ENCODE measurements at regions not wholly inside any gene's neighbourhood (a gene's known extent, or its start where the extent isn't known, plus 50 kb on each side); places are given as distances from the start of the nearest gene placed in this dataset.

DNA sequence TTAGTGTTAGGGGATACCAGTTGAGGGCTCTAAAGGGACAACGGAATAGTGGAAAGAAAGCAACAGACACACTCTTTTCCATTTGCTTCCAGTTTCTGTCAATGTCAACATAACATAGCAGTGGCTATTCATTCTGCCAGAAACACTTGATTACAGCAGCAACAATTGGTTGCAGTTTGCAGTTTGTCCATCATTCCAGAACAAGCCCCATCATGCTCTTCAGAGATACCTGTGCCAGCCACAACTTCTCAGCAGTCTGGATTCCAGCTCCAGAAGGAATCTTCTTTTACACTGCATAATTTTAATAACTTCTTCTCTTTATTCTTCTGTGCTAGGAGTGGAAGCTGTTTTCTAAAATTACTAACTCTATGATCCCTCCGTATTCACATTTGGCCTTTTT, 1521.4 kb downstream of the PLA2G4A start:
- Histone ChIP-seq H3K79me2 (ENCODE audit: low read depth) (no peaks in the 10 kb centered on the region), H3K4me1 (replicated peaks; ENCODE audit: insufficient read depth) (no peaks in the 10 kb centered on the region), H3K9me2 (ENCODE audit: insufficient read depth) (no peaks in the 10 kb centered on the region), H3K27me3 (ENCODE audit: insufficient read depth, low read depth) (no peaks in the 10 kb centered on the region), H3F3A (ENCODE audit: insufficient read depth, low read depth) (no peaks in the 10 kb centered on the region), H3K4me2 (no peak overlapping the region), H3K9me3 (ENCODE audit: insufficient read depth, low read depth) (no peaks in the 10 kb centered on the region), H3K4me3 (no peak overlapping the region), H3K36me3 (ENCODE audit: low read depth) (no peaks in the 10 kb centered on the region), H3K27ac (no peak overlapping the region), H2AFZ (no peak overlapping the region), H4K20me1 (ENCODE audit: insufficient read depth) (no peaks in the 10 kb centered on the region)
- CTCF ChIA-PET = no interaction called here
- BruUV-seq (replicated peaks) = no TSS peak
- POLR2A ChIA-PET (ENCODE audit: unreplicated experiment) = no interaction called here
- intact Hi-C loops (cut with micrococcal nuclease; ENCODE audit: unreplicated experiment) = no loop called here
- TF ChIP-seq, protein P1, sequence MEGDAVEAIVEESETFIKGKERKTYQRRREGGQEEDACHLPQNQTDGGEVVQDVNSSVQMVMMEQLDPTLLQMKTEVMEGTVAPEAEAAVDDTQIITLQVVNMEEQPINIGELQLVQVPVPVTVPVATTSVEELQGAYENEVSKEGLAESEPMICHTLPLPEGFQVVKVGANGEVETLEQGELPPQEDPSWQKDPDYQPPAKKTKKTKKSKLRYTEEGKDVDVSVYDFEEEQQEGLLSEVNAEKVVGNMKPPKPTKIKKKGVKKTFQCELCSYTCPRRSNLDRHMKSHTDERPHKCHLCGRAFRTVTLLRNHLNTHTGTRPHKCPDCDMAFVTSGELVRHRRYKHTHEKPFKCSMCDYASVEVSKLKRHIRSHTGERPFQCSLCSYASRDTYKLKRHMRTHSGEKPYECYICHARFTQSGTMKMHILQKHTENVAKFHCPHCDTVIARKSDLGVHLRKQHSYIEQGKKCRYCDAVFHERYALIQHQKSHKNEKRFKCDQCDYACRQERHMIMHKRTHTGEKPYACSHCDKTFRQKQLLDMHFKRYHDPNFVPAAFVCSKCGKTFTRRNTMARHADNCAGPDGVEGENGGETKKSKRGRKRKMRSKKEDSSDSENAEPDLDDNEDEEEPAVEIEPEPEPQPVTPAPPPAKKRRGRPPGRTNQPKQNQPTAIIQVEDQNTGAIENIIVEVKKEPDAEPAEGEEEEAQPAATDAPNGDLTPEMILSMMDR (conservative IDR thresholded peaks at IDR 0.05) = no peak
- no peak for TF ChIP-seq EZH2 (IDR thresholded peaks at IDR 0.05; ENCODE audit: low read depth)
- no peak for DNase-seq

DNA sequence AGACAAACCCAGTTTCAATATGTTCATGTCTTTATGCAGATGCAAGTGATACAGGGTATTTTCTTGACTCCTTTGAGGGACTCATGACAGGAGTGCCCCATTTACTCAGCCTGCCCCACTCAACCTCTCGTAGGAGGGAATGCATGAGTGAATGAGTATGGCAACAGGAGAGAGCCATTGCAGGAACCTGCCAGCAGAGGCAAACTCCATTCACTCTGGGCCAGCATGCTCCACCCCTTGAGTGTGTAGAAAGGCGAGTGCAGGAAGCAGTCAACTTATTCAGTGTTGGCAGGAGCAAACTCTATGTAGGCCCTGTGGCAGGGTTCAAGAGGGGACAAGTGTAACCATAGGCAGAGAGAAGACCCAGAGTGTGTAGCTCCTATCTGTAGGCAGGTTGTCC, 1526.3 kb downstream of the PLA2G4A start:
- CTCF ChIA-PET = no interaction called here
- Histone ChIP-seq H3K4me2 (no peak overlapping the region), H2AFZ (no peak overlapping the region), H3K36me3 (ENCODE audit: low read depth) (no peaks in the 10 kb centered on the region), H3K4me3 (no peak overlapping the region), H3K79me2 (ENCODE audit: low read depth) (no peaks in the 10 kb centered on the region), H3K27ac (no peak overlapping the region), H3F3A (ENCODE audit: insufficient read depth, low read depth) (no peaks in the 10 kb centered on the region), H3K27me3 (ENCODE audit: insufficient read depth, low read depth) (no peaks in the 10 kb centered on the region), H4K20me1 (ENCODE audit: insufficient read depth) (no peaks in the 10 kb centered on the region), H3K9me3 (ENCODE audit: insufficient read depth, low read depth) (no peaks in the 10 kb centered on the region), H3K9me2 (ENCODE audit: insufficient read depth) (no peaks in the 10 kb centered on the region), H3K4me1 (replicated peaks; ENCODE audit: insufficient read depth) (no peaks in the 10 kb centered on the region)
- no TSS peak for BruUV-seq (replicated peaks)
- DNase-seq = no peak
- intact Hi-C loops (cut with micrococcal nuclease; ENCODE audit: unreplicated experiment) = no loop called here
- POLR2A ChIA-PET (ENCODE audit: unreplicated experiment) = no interaction called here
- TF ChIP-seq, protein P1 (conservative IDR thresholded peaks at IDR 0.05) = no peak
- no peak for TF ChIP-seq EZH2 (IDR thresholded peaks at IDR 0.05; ENCODE audit: low read depth)

DNA sequence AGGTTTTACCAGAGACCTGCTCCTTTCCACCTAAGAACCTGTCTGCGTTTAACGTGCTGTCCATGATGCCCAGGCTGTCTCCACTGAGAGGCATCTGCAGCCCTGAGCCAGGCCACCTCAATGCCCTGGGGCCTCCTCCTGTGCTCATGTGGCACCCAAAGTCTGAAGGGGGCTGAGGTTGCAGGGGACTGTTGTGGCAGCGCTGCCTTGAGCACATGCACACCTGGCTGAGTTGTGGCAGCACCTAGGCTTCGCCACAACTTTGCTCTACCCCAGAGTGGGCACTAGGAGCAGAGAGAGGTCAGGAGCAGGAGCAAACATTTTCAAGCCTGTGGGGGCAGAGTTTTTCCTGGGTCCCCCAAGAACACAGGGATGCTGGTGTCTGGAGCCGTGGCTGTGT, 1527.1 kb downstream of the PLA2G4A start:
- Histone ChIP-seq H3K27ac (no peak overlapping the region), H3K36me3 (ENCODE audit: low read depth) (no peaks in the 10 kb centered on the region), H3K4me2 (no peak overlapping the region), H4K20me1 (ENCODE audit: insufficient read depth) (no peaks in the 10 kb centered on the region), H3K9me2 (ENCODE audit: insufficient read depth) (no peaks in the 10 kb centered on the region), H3F3A (ENCODE audit: insufficient read depth, low read depth) (no peaks in the 10 kb centered on the region), H2AFZ (no peak overlapping the region), H3K9me3 (ENCODE audit: insufficient read depth, low read depth) (no peaks in the 10 kb centered on the region), H3K4me3 (no peak overlapping the region), H3K79me2 (ENCODE audit: low read depth) (no peaks in the 10 kb centered on the region), H3K27me3 (ENCODE audit: insufficient read depth, low read depth) (no peaks in the 10 kb centered on the region), H3K4me1 (replicated peaks; ENCODE audit: insufficient read depth) (no peaks in the 10 kb centered on the region)
- ChIA-PET POLR2A (ENCODE audit: unreplicated experiment) (no interaction called here), CTCF (no interaction called here)
- no peak for DNase-seq
- TF ChIP-seq, protein P1 (conservative IDR thresholded peaks at IDR 0.05) = no peak
- no peak for TF ChIP-seq EZH2 (IDR thresholded peaks at IDR 0.05; ENCODE audit: low read depth)
- BruUV-seq (replicated peaks) = no TSS peak
- intact Hi-C loops (cut with micrococcal nuclease; ENCODE audit: unreplicated experiment) = no loop called here

Data from PC-9 (cell line).